HFFc6 (cell line): ENCODE measurements at regions not wholly inside any gene's neighbourhood (a gene's known extent, or its start where the extent isn't known, plus 50 kb on each side); places are given as distances from the start of the nearest gene placed in this dataset.

ENCODE experiments used
- DNase-seq: peaks from one replicate; pipeline ENCODE4 v3.0.0-alpha.2; 2018
- H3K27ac Mint-ChIP-seq: 2 replicates; pipeline ENCODE4 v1.8.0; 2020; ENCODE audit warnings: mild to moderate bottlenecking, mixed read lengths
- H3K27me3 Mint-ChIP-seq: 2 replicates; pipeline ENCODE4 v1.8.0; 2021; ENCODE audit warnings: mild to moderate bottlenecking, moderate library complexity, mixed read lengths; ENCODE audit not compliant: insufficient read depth
- H3K36me3 Mint-ChIP-seq: 2 replicates; pipeline ENCODE4 v1.8.0; 2021; ENCODE audit warnings: low read depth, mixed read lengths
- H3K4me1 Mint-ChIP-seq: 2 replicates; pipeline ENCODE4 v1.8.0; 2020; ENCODE audit warnings: low read depth, mixed read lengths
- H3K4me3 Mint-ChIP-seq: 2 replicates; pipeline ENCODE4 v1.8.0; 2020; ENCODE audit warnings: mild to moderate bottlenecking, moderate library complexity, mixed read lengths
- H3K9me3 Mint-ChIP-seq: 2 replicates; pipeline ENCODE4 v1.8.0; 2020; ENCODE audit warnings: mild to moderate bottlenecking, mixed read lengths
- CTCF ChIP-seq: fragments of 200-600 bp; sonication (generic); IDR thresholded peaks from 2 replicates; pipeline ENCODE4 v1.5.0; 2021; ENCODE audit warnings: antibody characterized with exemption, mild to moderate bottlenecking

GRCh38 chr7:70940597-70940996 lies 191.3 kb upstream of the GALNT17 start:
- H3K4me3 Mint-ChIP-seq, result no peak overlapping the region
- no peaks in the 10 kb centered on the region for H3K4me1 Mint-ChIP-seq
- TF ChIP-seq CTCF, result no peak
- no peak overlapping the region for H3K27ac Mint-ChIP-seq
- H3K36me3 Mint-ChIP-seq, result no peaks in the 10 kb centered on the region; the same call in 1 of the 2 replicates
- no peak for DNase-seq
- no peaks in the 10 kb centered on the region for H3K27me3 Mint-ChIP-seq
- peaks cover 75% of the 10 kb centered on the region for H3K9me3 Mint-ChIP-seq

DNA sequence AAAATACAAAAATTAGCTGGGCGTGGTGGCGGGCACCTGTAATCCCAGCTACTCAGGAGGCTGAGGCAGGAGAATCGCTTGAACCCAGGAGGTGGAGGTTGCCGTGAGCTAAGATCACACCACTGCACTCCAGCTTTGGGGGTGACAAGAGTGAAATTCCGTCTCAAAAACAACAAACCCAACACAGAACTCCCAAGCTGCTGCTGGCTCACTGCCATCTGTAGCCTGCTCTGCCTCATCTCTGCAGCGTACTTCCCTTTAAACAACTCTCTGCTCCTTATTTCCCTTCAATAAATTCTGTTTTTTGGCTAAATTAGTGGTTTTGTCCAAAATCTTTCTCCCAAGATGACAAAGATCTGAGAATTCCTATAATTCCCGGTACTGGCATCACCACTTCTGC lies 189.2 kb upstream of the GALNT17 start:
- no peak for TF ChIP-seq CTCF
- Mint-ChIP-seq H3K4me1 (no peaks in the 10 kb centered on the region), H3K27me3 (no peaks in the 10 kb centered on the region), H3K4me3 (no peak overlapping the region), H3K36me3 (no peaks in the 10 kb centered on the region; the same call in 1 of the 2 replicates), H3K27ac (no peak overlapping the region), H3K9me3 (peaks cover 74% of the 10 kb centered on the region)
- DNase-seq, result no peak

DNA sequence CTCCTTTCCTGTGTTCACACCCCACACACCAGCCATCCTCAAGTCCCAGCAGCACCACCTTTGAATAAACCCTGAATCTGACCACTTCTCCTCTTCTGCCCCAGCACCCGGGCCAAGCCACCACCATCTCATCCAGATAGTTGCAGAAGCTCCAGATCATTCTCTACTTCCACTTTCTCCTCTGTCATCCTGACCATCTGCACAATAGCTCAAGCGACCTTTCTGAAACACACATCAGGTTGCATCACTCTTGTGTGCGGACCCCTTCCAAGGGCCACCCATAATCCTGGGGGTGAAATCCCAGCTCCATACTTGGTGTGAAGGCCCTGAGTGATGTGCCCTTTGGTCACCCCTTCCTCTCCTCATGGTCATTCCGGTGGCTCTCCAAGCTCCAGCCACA lies 187.4 kb upstream of the GALNT17 start:
- H3K4me1 Mint-ChIP-seq, result no peaks in the 10 kb centered on the region
- no peak overlapping the region for H3K27ac Mint-ChIP-seq
- H3K4me3 Mint-ChIP-seq, result no peak overlapping the region
- DNase-seq, result no peak
- H3K9me3 Mint-ChIP-seq, result peaks cover 81% of the 10 kb centered on the region
- no peaks in the 10 kb centered on the region; the same call in 1 of the 2 replicates for H3K36me3 Mint-ChIP-seq
- TF ChIP-seq CTCF, result no peak
- H3K27me3 Mint-ChIP-seq, result no peaks in the 10 kb centered on the region

GRCh38 chr7:70947181-70947580 lies 184.8 kb upstream of the GALNT17 start:
- H3K27me3 Mint-ChIP-seq, result no peaks in the 10 kb centered on the region
- H3K27ac Mint-ChIP-seq, result no peak overlapping the region
- no peaks in the 10 kb centered on the region; the same call in 1 of the 2 replicates for H3K36me3 Mint-ChIP-seq
- TF ChIP-seq CTCF, result no peak
- DNase-seq, result no peak
- H3K4me1 Mint-ChIP-seq, result no peaks in the 10 kb centered on the region
- peaks cover 78% of the 10 kb centered on the region for H3K9me3 Mint-ChIP-seq
- no peak overlapping the region for H3K4me3 Mint-ChIP-seq

- TF ChIP-seq CTCF, result no peak
- H3K4me1 Mint-ChIP-seq, result no peaks in the 10 kb centered on the region
- H3K9me3 Mint-ChIP-seq, result peaks cover 76% of the 10 kb centered on the region
- DNase-seq, result no peak
- H3K27ac Mint-ChIP-seq, result no peak overlapping the region
- H3K4me3 Mint-ChIP-seq, result no peak overlapping the region
- H3K36me3 Mint-ChIP-seq, result no peaks in the 10 kb centered on the region
- no peaks in the 10 kb centered on the region; the same call in 1 of the 2 replicates for H3K27me3 Mint-ChIP-seq
These were observed 182.1 kb upstream of the GALNT17 start for GRCh38 chr7:70949862-70950261.
